HG02571 (cell line): ENCODE measurements at regions not wholly inside any gene's neighbourhood (a gene's known extent, or its start where the extent isn't known, plus 50 kb on each side); places are given as distances from the start of the nearest gene placed in this dataset.

Source experiments
- ATAC-seq: cut with Tn5 transposase; IDR thresholded peaks from one replicate; pipeline ENCODE4 v1.9.1; 2021; ENCODE audit warnings: mild to moderate bottlenecking, moderate library complexity; ENCODE audit not compliant: unreplicated experiment

- ATAC-seq: no peak
Measured at GRCh38 chr1:209291715-209292114, 291.8 kb upstream of the CAMK1G start.

DNA sequence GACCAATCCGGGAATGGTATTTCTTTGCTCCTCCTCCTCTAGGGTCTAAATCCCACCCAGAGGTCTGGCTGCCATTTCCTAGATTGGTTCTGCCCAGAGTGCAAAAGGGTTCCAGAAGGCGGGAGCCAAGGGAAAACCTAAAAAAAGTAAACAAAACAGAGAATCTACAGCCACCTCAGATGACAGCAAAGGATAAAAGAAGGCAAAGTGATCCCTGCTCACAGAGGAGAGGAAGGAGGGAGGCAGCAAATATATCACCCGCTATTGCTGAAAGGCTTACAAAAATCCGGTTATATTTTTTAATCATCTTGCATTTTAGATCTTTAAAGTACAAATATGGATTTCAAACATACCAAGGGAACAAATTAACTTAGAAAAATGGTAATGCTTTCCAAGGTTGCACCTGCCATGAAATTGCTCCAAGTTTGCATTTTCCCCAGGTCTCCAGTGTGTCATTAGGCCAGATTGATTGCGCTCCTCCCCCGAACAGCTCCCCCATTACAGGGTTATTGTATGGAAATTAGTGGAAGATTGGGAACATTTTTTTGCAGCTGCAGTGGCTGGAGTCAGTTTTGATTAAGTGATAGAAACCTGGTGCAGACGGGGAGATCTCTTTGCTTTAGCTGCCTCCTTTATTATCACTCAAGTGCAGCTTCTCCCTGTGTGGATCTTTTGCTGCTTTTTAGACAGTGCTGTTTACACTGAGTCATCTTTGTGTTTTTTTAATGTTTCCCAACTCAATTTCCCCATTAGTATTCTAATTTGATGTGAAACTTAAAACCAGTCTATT is 280.5 kb upstream of the CAMK1G start:
- no peak for ATAC-seq

- no peak for ATAC-seq
Measured at GRCh38 chr1:209304166-209304565, 279.3 kb upstream of the CAMK1G start.

- ATAC-seq: no peak
Measured at GRCh38 chr1:209305221-209305954, 278.1 kb upstream of the CAMK1G start.

- ATAC-seq: no peak
Measured at GRCh38 chr1:209307846-209308245, 275.7 kb upstream of the CAMK1G start.

- no peak for ATAC-seq
Measured at GRCh38 chr1:209309198-209309597, 274.3 kb upstream of the CAMK1G start.

DNA sequence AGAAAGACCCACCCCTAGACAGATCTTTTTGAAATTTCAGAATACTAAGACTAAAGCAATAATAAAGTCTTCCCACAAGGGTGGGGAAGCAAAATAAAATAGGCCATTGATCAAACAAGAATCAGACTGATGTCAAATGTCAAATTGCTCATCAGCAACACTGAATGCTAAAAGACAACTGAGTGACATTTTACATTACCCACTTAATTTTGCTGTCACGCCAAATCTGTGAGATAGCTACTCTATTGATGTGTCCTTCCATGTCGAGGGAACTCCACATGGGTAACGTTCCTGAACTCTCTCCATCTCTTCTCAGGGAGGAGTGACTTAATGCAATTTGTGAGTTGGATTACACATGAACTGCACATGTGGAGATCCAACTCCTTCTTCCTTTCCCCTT is 271.7 kb upstream of the CAMK1G start:
- ATAC-seq: no peak

DNA sequence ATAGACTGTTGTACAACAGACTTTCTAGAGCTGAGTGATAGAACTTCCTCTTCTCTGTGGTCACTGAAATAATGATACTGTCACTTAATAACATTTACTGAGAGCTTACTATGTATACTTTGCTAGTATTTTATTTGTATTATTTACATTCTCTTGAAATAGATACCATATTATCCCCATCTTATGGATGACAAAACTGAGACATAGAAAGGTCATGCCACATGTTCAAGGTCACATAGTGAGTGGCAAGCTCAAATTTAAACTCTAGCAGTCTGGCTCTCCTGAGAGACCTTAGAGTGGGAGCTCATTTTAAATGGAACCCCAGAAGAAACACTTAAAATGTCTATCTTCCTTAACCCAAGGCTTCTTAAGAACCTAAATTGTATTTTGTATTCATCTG is 266.6 kb upstream of the CAMK1G start:
- ATAC-seq: no peak

DNA sequence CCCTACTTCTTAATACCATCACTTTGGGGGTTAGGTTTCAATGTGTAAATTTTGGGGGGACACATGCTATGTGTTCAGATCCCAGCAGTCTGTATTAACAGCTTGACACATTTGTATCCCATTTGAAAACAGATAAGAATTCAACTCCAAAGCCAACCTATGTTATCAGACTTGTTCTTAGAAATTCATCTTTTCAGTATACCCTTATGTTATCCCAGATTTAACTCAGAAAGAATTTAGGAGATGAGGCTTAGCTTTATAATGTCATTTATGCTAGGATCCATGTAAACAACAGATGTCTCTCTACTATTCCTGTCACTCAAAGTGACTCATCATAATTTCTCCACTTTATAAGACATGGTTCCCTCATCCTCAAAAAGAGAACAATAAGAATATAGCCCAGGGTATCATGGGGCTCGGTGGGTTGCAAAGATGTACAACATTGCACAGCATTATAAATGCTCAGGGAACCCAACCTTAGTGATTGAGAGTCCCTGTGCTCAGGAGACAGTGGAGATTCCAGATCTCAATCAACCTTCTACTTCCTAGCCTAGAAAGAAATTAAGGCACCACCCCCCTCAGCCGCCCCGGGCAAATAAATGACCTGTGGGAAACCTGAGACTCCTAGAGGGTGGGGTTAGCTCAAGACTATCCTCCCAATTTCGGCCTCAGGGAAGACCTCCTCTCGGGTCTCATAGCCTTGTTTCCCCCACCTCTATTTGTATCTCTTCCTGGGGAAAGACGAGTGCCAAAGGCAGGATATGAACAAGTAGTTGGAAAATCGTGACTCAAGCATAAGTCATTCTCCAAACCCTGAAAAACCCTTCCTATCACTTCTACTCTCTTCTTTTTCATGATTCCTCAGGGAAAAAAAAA is 265.1 kb upstream of the CAMK1G start:
- ATAC-seq: no peak

DNA sequence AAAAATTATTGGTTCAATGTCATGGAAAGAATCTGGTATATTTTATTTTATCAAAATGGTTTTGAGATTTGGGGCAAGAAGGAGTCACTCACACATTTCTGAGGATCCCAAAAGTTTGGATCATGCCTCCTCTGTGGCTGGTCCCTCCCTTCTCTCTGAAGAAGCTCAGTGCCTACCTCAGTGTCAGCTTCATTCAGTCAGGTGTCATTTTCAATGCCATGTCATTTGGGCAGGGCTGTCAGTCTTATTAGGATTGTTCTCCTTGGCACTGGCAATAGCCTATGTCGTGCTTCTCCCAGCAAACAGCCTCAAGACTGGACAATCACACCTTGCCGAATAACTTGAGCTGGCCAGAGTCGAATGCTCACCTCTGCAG is 264.5 kb upstream of the CAMK1G start:
- no peak for ATAC-seq

DNA sequence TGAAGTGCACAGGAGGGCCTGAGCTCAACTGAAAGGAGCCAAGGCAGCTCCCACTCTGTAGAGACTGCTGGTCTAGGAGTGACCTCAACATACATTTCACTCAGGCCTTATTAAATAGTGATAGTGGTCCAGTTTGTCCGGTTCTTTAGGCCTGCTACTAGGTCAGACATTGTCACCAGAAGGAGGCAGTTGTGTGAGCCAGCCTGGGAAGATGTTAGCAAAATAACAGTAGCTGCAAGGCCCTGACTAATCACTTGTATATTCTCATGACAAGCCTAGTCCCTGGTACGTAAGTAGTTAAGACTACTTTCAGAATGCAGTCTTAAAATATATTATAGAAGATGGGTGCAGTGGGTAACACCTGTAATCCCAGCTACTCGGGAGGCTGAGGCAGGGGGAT is 264.0 kb upstream of the CAMK1G start:
- no peak for ATAC-seq

DNA sequence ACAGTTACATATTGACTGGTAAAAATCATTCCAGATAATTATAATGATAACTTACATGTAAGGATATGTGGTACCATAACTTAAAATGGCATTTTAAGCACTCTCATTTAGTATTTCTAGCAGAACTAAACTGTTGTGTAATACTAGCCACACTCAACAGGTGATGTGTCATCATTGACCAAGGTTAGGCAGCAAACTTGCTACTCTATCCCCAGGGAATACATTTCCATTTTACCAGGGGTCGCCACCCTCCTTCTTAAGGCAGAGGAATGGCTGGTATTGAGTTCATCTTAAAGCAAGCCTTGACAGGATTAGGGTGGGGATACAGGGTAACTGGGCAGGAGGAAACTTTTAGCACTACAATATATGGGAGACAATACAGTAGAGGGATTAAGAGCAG is 259.8 kb upstream of the CAMK1G start:
- ATAC-seq: no peak

- ATAC-seq: no peak
Measured at GRCh38 chr1:209324901-209325871, 258.3 kb upstream of the CAMK1G start.

- no peak for ATAC-seq
Measured at GRCh38 chr1:209326076-209326475, 257.4 kb upstream of the CAMK1G start.

DNA sequence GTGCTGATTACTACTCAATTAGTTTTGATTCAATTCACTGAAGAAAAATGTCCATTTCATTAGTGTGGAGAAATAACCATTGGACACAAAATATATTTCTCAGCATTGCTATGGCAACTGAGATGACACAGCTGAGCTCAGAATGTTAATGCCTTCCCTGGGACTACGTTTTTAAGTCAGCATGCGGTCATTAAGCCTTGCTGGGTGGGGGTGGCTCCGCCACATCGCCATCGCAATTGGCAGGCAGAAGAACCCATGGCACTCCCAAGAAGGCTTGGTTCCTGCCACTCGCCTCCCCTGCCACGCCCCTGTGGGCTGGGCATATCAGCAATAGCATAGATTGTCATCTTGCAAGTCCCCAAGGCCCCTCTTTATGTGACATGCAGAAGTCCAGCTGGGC is 256.7 kb upstream of the CAMK1G start:
- ATAC-seq: no peak

- ATAC-seq: no peak
Measured at GRCh38 chr1:209328196-209328595, 255.3 kb upstream of the CAMK1G start.

DNA sequence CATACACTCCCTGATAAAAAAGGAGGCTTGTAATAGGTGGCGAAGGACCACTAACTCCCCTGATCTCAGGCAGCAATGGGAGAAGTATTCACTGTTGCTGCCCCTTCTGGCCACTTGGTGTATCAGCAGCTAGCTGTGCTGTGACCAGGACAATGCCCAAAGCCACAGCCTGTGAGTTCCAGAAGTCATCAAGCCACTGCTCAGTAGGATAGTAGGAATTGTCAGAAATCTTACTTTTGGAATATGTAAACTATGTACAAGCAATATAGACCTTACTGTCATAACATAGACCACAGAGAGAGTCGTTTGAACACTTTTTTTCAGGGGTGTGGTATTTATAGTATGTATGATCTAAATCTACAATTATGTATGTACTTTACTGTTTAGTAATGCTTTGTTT is 248.3 kb upstream of the CAMK1G start:
- no peak for ATAC-seq

DNA sequence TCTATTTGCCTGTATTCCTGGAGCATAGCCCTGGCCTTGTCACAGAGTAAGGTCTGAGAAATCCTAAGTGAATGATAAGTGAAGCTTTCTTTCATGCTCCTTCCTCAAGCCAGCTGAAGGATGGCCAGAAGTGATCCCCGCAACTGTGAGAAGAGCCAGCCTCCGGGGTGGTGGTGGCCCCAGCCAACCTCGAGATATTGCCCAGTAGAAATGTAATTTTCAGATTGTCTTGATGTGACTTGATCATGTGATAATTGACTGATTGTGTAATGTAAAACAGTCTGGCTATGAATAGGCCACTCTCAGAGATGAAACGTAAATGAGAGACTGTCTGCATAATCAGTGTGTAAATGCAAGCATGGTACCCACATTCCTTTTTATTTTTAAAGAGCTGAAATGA is 242.4 kb upstream of the CAMK1G start:
- ATAC-seq: no peak

DNA sequence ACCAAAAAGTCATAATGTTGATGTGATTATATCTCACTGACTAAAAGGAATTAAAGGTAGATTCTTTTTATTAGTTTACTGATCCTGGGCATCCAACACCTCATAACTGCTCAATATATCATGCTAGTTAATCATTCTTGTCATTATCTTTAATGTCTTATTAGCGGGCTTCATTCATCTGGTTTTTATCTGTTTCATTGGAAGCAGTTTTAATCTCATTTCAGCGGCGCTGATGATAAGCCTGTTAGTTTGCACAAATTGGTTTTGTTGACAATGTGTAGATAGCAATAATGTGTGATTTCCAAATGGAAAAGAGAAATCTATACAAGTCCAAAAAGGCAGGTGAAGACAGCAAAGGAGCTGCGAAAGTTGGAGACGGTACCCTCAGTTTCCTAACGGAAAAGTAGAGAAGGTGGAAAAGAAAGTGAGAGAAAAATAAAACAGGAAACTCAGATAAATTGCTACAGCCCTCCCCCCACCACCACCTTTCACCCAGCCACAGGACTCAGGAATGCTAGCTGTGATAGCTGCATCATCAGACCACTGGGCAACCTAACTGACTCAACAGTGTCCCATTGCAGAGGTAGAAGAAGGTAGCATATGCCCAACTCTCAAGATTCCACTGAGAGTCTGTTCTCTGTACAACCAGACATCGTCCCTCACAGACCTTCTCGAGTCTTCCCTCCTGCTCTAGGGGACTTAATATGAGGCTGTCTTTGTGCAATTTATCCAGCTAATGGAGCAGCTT is 241.7 kb upstream of the CAMK1G start:
- ATAC-seq: no peak
